ENCODE measurements at regions not wholly inside any gene's neighbourhood (a gene's known extent, or its start where the extent isn't known, plus 50 kb on each side); places are given as distances from the start of the nearest gene placed in this dataset.
"Not testable (repeated sequence)": the region's sequence is repeated elsewhere in the genome, so short reads cannot be mapped to it uniquely, and the experiment has no call there.

GRCh38 chr1:168420177-168420576, 123.6 kb downstream of the XCL2 start:
- Histone ChIP-seq H3K9ac (ENCODE audit: low read depth, low read length) (no peak overlapping the region), H3K36me3 (ENCODE audit: insufficient read depth, low read length) (no peaks in the 10 kb centered on the region), H3K27me3 (ENCODE audit: insufficient read depth, low read length) (no peaks in the 10 kb centered on the region), H3K27ac (ENCODE audit: low read depth, low read length) (no peak overlapping the region), H3K4me3 (ENCODE audit: low read length) (no peak overlapping the region), H3K9me3 (ENCODE audit: insufficient read depth, low read depth, low read length) (no peaks in the 10 kb centered on the region), H3K4me1 (ENCODE audit: insufficient read depth, low read length) (peaks cover 3% of the 10 kb centered on the region; the same call in 1 of the 2 replicates)
- WGBS = 100% methylated on average over 2 of the region's 2 CpGs

GRCh38 chr1:168419736-168420135, 124.1 kb downstream of the XCL2 start:
- Histone ChIP-seq H3K9me3 (ENCODE audit: insufficient read depth, low read depth, low read length) (no peaks in the 10 kb centered on the region), H3K27me3 (ENCODE audit: insufficient read depth, low read length) (no peaks in the 10 kb centered on the region), H3K9ac (ENCODE audit: low read depth, low read length) (no peak overlapping the region), H3K27ac (ENCODE audit: low read depth, low read length) (no peak overlapping the region), H3K36me3 (ENCODE audit: insufficient read depth, low read length) (no peaks in the 10 kb centered on the region), H3K4me3 (ENCODE audit: low read length) (no peak overlapping the region), H3K4me1 (ENCODE audit: insufficient read depth, low read length) (no peaks in the 10 kb centered on the region)
- 85% methylated on average over 4 of the region's 4 CpGs for WGBS

GRCh38 chr1:168416220-168416619, 127.6 kb downstream of the XCL2 start:
- H3K27ac ChIP-seq (ENCODE audit: low read depth, low read length) = no peak overlapping the region
- no peak overlapping the region for H3K9ac ChIP-seq (ENCODE audit: low read depth, low read length)
- WGBS = 93% methylated on average over 4 of the region's 4 CpGs
- H3K9me3 ChIP-seq (ENCODE audit: insufficient read depth, low read depth, low read length) = no peaks in the 10 kb centered on the region
- H3K36me3 ChIP-seq (ENCODE audit: insufficient read depth, low read length) = no peaks in the 10 kb centered on the region
- no peaks in the 10 kb centered on the region for H3K4me1 ChIP-seq (ENCODE audit: insufficient read depth, low read length)
- no peak overlapping the region for H3K4me3 ChIP-seq (ENCODE audit: low read length)
- no peaks in the 10 kb centered on the region for H3K27me3 ChIP-seq (ENCODE audit: insufficient read depth, low read length)

GRCh38 chr1:168414914-168415313, 128.9 kb downstream of the XCL2 start:
- Histone ChIP-seq H3K9ac (ENCODE audit: low read depth, low read length) (no peak overlapping the region), H3K36me3 (ENCODE audit: insufficient read depth, low read length) (no peaks in the 10 kb centered on the region), H3K9me3 (ENCODE audit: insufficient read depth, low read depth, low read length) (no peaks in the 10 kb centered on the region), H3K4me3 (ENCODE audit: low read length) (no peak overlapping the region), H3K27ac (ENCODE audit: low read depth, low read length) (no peak overlapping the region), H3K27me3 (ENCODE audit: insufficient read depth, low read length) (no peaks in the 10 kb centered on the region), H3K4me1 (ENCODE audit: insufficient read depth, low read length) (no peaks in the 10 kb centered on the region)
- 86% methylated on average over 2 of the region's 2 CpGs for WGBS

- H3K4me3 ChIP-seq (ENCODE audit: low read length) = no peak overlapping the region
- H3K4me1 ChIP-seq (ENCODE audit: insufficient read depth, low read length) = no peaks in the 10 kb centered on the region; the same call in 1 of the 2 replicates
- WGBS = 97% methylated on average over 8 of the region's 8 CpGs
- no peak overlapping the region for H3K9ac ChIP-seq (ENCODE audit: low read depth, low read length)
- H3K36me3 ChIP-seq (ENCODE audit: insufficient read depth, low read length) = no peaks in the 10 kb centered on the region
- no peaks in the 10 kb centered on the region for H3K27me3 ChIP-seq (ENCODE audit: insufficient read depth, low read length)
- no peaks in the 10 kb centered on the region for H3K9me3 ChIP-seq (ENCODE audit: insufficient read depth, low read depth, low read length)
- no peak overlapping the region for H3K27ac ChIP-seq (ENCODE audit: low read depth, low read length)
These were observed 129.8 kb downstream of the TBX19 start for GRCh38 chr1:168410464-168410863.

- no peak overlapping the region for H3K4me3 ChIP-seq (ENCODE audit: low read length)
- H3K36me3 ChIP-seq (ENCODE audit: insufficient read depth, low read length) = no peaks in the 10 kb centered on the region
- H3K4me1 ChIP-seq (ENCODE audit: insufficient read depth, low read length) = no peaks in the 10 kb centered on the region; the same call in 1 of the 2 replicates
- no peak overlapping the region for H3K27ac ChIP-seq (ENCODE audit: low read depth, low read length)
- WGBS = 67% methylated on average over 3 of the region's 3 CpGs
- no peak overlapping the region for H3K9ac ChIP-seq (ENCODE audit: low read depth, low read length)
- no peaks in the 10 kb centered on the region for H3K27me3 ChIP-seq (ENCODE audit: insufficient read depth, low read length)
- H3K9me3 ChIP-seq (ENCODE audit: insufficient read depth, low read depth, low read length) = no peaks in the 10 kb centered on the region
These were observed 128.2 kb downstream of the TBX19 start for GRCh38 chr1:168408884-168409283.

GRCh38 chr1:168408539-168408865, 127.8 kb downstream of the TBX19 start:
- Histone ChIP-seq H3K4me1 (ENCODE audit: insufficient read depth, low read length) (no peaks in the 10 kb centered on the region; the same call in 1 of the 2 replicates), H3K27me3 (ENCODE audit: insufficient read depth, low read length) (no peaks in the 10 kb centered on the region), H3K9me3 (ENCODE audit: insufficient read depth, low read depth, low read length) (no peaks in the 10 kb centered on the region), H3K36me3 (ENCODE audit: insufficient read depth, low read length) (no peaks in the 10 kb centered on the region), H3K27ac (ENCODE audit: low read depth, low read length) (no peak overlapping the region), H3K9ac (ENCODE audit: low read depth, low read length) (no peak overlapping the region), H3K4me3 (ENCODE audit: low read length) (no peak overlapping the region)
- WGBS = 92% methylated on average over 2 of the region's 3 CpGs

- no peak overlapping the region for H3K4me3 ChIP-seq (ENCODE audit: low read length)
- H3K9ac ChIP-seq (ENCODE audit: low read depth, low read length) = no peak overlapping the region
- no peaks in the 10 kb centered on the region for H3K9me3 ChIP-seq (ENCODE audit: insufficient read depth, low read depth, low read length)
- H3K27ac ChIP-seq (ENCODE audit: low read depth, low read length) = no peak overlapping the region
- 80% methylated on average over 1 of the region's 1 CpG for WGBS
- no peaks in the 10 kb centered on the region; the same call in 1 of the 2 replicates for H3K4me1 ChIP-seq (ENCODE audit: insufficient read depth, low read length)
- no peaks in the 10 kb centered on the region for H3K27me3 ChIP-seq (ENCODE audit: insufficient read depth, low read length)
- no peaks in the 10 kb centered on the region for H3K36me3 ChIP-seq (ENCODE audit: insufficient read depth, low read length)
These were observed 127.3 kb downstream of the TBX19 start for GRCh38 chr1:168407832-168408538.

- WGBS = 91% methylated on average over 3 of the region's 3 CpGs
- H3K4me3 ChIP-seq (ENCODE audit: low read length) = no peak overlapping the region
- H3K36me3 ChIP-seq (ENCODE audit: insufficient read depth, low read length) = no peaks in the 10 kb centered on the region
- H3K27ac ChIP-seq (ENCODE audit: low read depth, low read length) = no peak overlapping the region
- no peak overlapping the region for H3K9ac ChIP-seq (ENCODE audit: low read depth, low read length)
- H3K4me1 ChIP-seq (ENCODE audit: insufficient read depth, low read length) = no peaks in the 10 kb centered on the region; the same call in 1 of the 2 replicates
- no peaks in the 10 kb centered on the region for H3K9me3 ChIP-seq (ENCODE audit: insufficient read depth, low read depth, low read length)
- H3K27me3 ChIP-seq (ENCODE audit: insufficient read depth, low read length) = no peaks in the 10 kb centered on the region
These were observed 125.4 kb downstream of the TBX19 start for GRCh38 chr1:168405906-168406549.

GRCh38 chr1:168403140-168403539, 122.5 kb downstream of the TBX19 start:
- Histone ChIP-seq H3K9me3 (ENCODE audit: insufficient read depth, low read depth, low read length) (no peaks in the 10 kb centered on the region), H3K9ac (ENCODE audit: low read depth, low read length) (no peak overlapping the region), H3K27me3 (ENCODE audit: insufficient read depth, low read length) (no peaks in the 10 kb centered on the region), H3K4me3 (ENCODE audit: low read length) (no peak overlapping the region), H3K4me1 (ENCODE audit: insufficient read depth, low read length) (peaks cover 8% of the 10 kb centered on the region; the same call in 1 of the 2 replicates), H3K27ac (ENCODE audit: low read depth, low read length) (no peak overlapping the region), H3K36me3 (ENCODE audit: insufficient read depth, low read length) (no peaks in the 10 kb centered on the region)
- 83% methylated on average over 2 of the region's 2 CpGs for WGBS

- not testable (repeated sequence) for H3K4me1 ChIP-seq (ENCODE audit: insufficient read depth, low read length)
- 83% methylated on average over 3 of the region's 3 CpGs for WGBS
These were observed 121.8 kb downstream of the TBX19 start for GRCh38 chr1:168402466-168402865.

More at GRCh38 chr1:168402466-168402865, 121.8 kb downstream of the TBX19 start:
- H3K9me3 ChIP-seq (ENCODE audit: insufficient read depth, low read depth, low read length); H3K9ac ChIP-seq (ENCODE audit: low read depth, low read length); H3K27ac ChIP-seq (ENCODE audit: low read depth, low read length); H3K27me3 ChIP-seq (ENCODE audit: insufficient read depth, low read length); H3K36me3 ChIP-seq (ENCODE audit: insufficient read depth, low read length); H3K4me3 ChIP-seq (ENCODE audit: low read length): not testable (repeated sequence)
